ENCODE measurements at regions not wholly inside any gene's neighbourhood (a gene's known extent, or its start where the extent isn't known, plus 50 kb on each side); places are given as distances from the start of the nearest gene placed in this dataset.
"Not testable (repeated sequence)": the region's sequence is repeated elsewhere in the genome, so short reads cannot be mapped to it uniquely, and the experiment has no call there.

DNA sequence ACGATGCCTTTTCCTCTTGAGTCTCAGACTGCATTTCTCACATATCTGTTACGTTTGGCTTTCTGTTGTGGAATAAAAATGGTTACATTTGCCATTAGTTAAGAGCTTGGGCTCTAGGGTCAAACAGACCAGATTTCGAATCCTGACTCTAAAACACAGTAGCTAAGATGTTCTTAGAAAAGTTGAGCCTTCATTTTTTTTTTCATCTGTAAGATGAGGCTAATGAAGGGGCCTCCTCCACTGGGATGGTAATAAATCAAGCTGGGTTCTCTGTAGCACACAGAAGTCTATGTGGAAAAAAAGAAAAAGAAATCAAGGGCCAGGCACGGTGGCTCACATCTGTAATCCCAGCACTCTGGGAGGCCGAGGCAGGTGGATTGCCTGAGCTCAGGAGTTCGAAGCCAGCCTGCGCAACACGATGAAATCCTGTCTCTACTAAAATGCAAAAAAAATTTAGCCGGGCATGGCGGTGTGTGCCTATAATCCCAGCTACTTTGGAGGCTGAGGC is 49.9 kb upstream of the CAPRIN1 start:
- no peaks in the 10 kb centered on the region for H3K36me3 ChIP-seq (ENCODE audit: control insufficient read depth, insufficient read depth, low read length)

DNA sequence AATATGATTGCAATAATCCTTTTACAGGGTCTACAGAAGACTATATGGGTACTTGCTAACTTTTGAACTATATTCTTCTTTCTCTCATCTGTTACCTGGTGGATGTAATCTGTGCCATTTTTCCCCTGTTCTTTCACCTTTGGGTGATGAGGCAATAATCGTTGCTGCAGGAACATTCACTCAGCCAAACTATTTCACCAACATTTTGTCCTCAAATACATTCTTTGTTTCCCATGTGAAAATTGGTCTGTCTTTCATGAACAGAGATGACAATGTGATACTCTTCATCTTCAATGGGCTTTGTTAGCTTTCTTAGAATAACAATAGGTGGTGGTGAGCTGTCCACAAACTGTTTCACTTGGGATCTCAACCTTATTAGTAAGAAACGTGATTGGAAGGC is 52.1 kb upstream of the CAPRIN1 start:
- H3K9me3 ChIP-seq (ENCODE audit: control insufficient read depth, low read depth, low read length): no peaks in the 10 kb centered on the region
- no peak for DNase-seq
- no peaks in the 10 kb centered on the region for H3K27me3 ChIP-seq (ENCODE audit: control insufficient read depth, insufficient read depth, low read length)
- no peak overlapping the region for H3K4me3 ChIP-seq (ENCODE audit: low read length)
- H3K4me1 ChIP-seq (ENCODE audit: control insufficient read depth, insufficient read depth, low read length): peaks cover 14% of the 10 kb centered on the region
- no peak overlapping the region for H3K27ac ChIP-seq (ENCODE audit: low read length)
- H3K36me3 ChIP-seq (ENCODE audit: control insufficient read depth, insufficient read depth, low read length): no peaks in the 10 kb centered on the region
- WGBS (ENCODE audit: insufficient coverage, low lambda C conversion rate): 80% methylated on average over 1 of the region's 2 CpGs

More for the DNA sequence above, 49.9 kb upstream of the CAPRIN1 start:
- 73% methylated on average over 3 of the region's 10 CpGs for WGBS (ENCODE audit: insufficient coverage, low lambda C conversion rate)
- no peak for DNase-seq
- H3K4me3 ChIP-seq (ENCODE audit: low read length): no peak overlapping the region
- H3K4me1 ChIP-seq (ENCODE audit: control insufficient read depth, insufficient read depth, low read length): peaks cover 14% of the 10 kb centered on the region
- H3K27ac ChIP-seq (ENCODE audit: low read length): no peak overlapping the region
- no peaks in the 10 kb centered on the region for H3K9me3 ChIP-seq (ENCODE audit: control insufficient read depth, low read depth, low read length)
- H3K27me3 ChIP-seq (ENCODE audit: control insufficient read depth, insufficient read depth, low read length): no peaks in the 10 kb centered on the region

DNA sequence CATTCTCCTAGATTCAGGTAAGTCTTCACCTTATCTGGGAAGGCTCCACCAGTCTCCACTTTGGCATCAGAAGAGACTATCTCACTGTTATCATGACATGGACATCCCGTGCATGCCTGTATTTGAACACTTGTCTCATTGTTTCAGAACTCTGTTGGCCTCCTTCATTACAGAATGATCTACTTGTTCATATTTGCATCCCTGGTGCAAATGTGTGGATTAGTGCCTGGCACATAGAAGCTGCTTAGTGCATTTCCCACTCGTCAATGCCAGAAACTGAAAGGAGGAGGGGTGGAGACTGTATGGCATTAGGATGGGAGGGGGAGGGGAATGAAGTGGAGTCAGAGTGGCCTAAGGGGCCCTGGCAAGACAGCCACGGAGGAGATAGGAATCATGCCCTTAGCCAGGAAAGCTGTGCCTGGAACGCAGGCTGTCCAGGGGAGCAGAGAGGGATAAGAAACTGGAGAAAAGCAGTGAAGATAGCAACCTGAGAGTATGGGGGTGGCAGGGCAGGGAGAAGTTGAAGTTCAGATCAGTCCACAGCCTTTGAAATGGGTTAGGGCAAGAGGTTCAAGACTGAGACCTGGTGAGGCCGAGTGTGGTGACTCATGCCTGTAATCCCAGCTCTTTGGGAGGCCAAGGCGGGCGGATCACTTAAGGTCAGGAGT is 53.8 kb upstream of the CAPRIN1 start:
- Histone ChIP-seq H3K36me3 (ENCODE audit: control insufficient read depth, insufficient read depth, low read length) (no peaks in the 10 kb centered on the region), H3K4me1 (ENCODE audit: control insufficient read depth, insufficient read depth, low read length) (peaks cover 13% of the 10 kb centered on the region), H3K27ac (ENCODE audit: low read length) (no peak overlapping the region), H3K9me3 (ENCODE audit: control insufficient read depth, low read depth, low read length) (no peaks in the 10 kb centered on the region), H3K27me3 (ENCODE audit: control insufficient read depth, insufficient read depth, low read length) (no peaks in the 10 kb centered on the region), H3K4me3 (ENCODE audit: low read length) (no peak overlapping the region)
- DNase-seq: peak; percentile 5 to 55
- no CpG with 5 or more reads among the region's 7 CpGs for WGBS (ENCODE audit: insufficient coverage, low lambda C conversion rate)

DNA sequence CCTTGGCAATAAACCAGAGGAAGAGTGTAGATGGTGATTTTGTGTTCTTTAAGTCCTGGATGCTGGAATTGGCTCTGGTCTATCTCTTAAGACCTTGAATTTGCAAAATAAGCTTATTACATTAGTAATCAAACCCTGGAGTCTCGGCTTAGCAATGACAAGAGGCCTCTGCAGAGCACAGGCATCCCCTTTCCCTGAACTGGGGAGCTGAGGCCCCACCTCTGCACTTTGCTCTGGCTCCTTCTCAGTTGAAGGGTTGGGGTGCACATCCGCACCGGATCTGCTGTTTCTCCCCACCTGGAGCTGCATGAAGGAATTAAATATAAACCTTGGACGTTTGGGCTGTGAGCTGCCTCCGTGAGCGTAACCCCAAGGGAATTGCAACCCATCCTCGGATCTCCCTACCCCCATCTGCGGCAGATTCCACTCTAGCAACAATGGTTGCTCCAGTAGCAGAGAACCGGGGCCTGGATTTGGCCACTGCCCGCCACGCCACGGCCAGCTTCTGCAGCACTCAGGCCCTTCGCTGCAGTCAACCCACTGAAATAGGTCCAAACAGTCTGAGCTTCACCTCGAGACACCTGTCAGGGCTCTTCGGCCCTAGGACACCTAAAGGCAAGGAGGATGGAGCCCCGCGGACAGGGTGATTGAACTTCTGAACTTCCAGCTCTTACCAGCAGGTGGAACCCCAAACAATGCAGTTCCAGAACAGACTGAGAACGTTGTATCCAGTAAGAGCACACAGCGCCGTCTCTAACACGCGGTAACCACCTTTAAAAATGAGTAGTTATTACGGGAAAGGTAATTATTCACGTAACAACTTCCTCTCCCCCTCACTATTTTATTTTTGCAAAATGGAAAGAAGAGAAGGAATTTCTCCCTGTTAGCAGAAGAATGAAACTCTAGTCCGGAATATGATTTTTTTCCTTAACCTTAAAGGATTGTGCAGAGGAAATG is 54.8 kb upstream of the CAPRIN1 start:
- no peaks in the 10 kb centered on the region for H3K36me3 ChIP-seq (ENCODE audit: control insufficient read depth, insufficient read depth, low read length)
- H3K4me1 ChIP-seq (ENCODE audit: control insufficient read depth, insufficient read depth, low read length): peaks cover 13% of the 10 kb centered on the region
- H3K27me3 ChIP-seq (ENCODE audit: control insufficient read depth, insufficient read depth, low read length): no peaks in the 10 kb centered on the region
- WGBS (ENCODE audit: insufficient coverage, low lambda C conversion rate): 0% methylated on average over 6 of the region's 25 CpGs
- no peaks in the 10 kb centered on the region for H3K9me3 ChIP-seq (ENCODE audit: control insufficient read depth, low read depth, low read length)
- H3K4me3 ChIP-seq (ENCODE audit: low read length): peak overlapping the region; percentile 39
- no peak overlapping the region for H3K27ac ChIP-seq (ENCODE audit: low read length)
- DNase-seq: peak; percentile 59 to 84

DNA sequence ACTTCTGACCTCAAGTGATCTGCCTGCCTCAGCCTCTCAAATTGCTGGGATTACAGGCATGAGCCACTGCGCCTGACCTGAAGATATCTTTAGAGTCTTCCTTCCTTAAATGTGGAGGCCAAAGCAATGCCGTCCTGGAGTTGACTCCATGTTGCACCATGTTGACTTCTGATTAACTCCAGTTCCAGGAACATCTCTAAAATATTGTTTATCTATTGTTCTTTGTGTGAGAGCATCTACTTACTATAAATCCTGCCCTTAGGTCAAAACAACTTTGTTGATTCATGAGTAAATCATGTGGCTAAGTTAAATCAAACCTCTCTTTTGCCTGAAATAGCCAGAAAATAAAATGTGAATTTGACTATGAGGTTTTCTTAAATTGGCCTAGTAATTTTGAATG is 56.6 kb upstream of the CAPRIN1 start:
- Histone ChIP-seq H3K4me3 (ENCODE audit: low read length) (no peak overlapping the region), H3K36me3 (ENCODE audit: control insufficient read depth, insufficient read depth, low read length) (no peaks in the 10 kb centered on the region), H3K27ac (ENCODE audit: low read length) (no peak overlapping the region), H3K4me1 (ENCODE audit: control insufficient read depth, insufficient read depth, low read length) (peaks cover 13% of the 10 kb centered on the region), H3K9me3 (ENCODE audit: control insufficient read depth, low read depth, low read length) (no peaks in the 10 kb centered on the region), H3K27me3 (ENCODE audit: control insufficient read depth, insufficient read depth, low read length) (no peaks in the 10 kb centered on the region)
- DNase-seq: no peak
- WGBS (ENCODE audit: insufficient coverage, low lambda C conversion rate): no CpG with 5 or more reads among the region's 2 CpGs

DNA sequence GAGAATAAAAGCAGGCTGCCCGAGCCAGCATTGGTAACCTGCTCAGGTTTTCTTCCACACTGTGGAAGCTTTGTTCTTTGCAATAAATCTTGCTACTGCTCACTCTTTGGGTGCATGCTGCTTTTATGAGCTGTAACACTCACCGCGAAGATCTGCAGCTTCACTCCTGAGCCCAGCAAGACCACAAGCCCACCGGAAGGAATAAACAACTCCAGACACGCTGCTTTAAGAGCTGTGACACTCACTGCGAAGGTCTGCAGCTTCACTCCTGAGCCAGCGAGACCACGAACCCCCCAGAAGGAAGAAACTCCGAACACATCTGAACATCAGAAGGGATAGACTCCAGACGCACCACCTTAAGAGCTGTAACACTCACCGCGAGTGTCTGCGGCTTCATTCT is 60.4 kb upstream of the CAPRIN1 start:
- H3K4me3 ChIP-seq (ENCODE audit: low read length); H3K4me1 ChIP-seq (ENCODE audit: control insufficient read depth, insufficient read depth, low read length); H3K36me3 ChIP-seq (ENCODE audit: control insufficient read depth, insufficient read depth, low read length); H3K27ac ChIP-seq (ENCODE audit: low read length); H3K9me3 ChIP-seq (ENCODE audit: control insufficient read depth, low read depth, low read length); H3K27me3 ChIP-seq (ENCODE audit: control insufficient read depth, insufficient read depth, low read length): not testable (repeated sequence)
- peak in 1 of 2 donors; percentile 0 for DNase-seq
- 80% methylated on average over 2 of the region's 13 CpGs for WGBS (ENCODE audit: insufficient coverage, low lambda C conversion rate)

- DNase-seq; H3K9me3 ChIP-seq (ENCODE audit: control insufficient read depth, low read depth, low read length); H3K4me1 ChIP-seq (ENCODE audit: control insufficient read depth, insufficient read depth, low read length); H3K4me3 ChIP-seq (ENCODE audit: low read length); H3K36me3 ChIP-seq (ENCODE audit: control insufficient read depth, insufficient read depth, low read length); H3K27me3 ChIP-seq (ENCODE audit: control insufficient read depth, insufficient read depth, low read length); H3K27ac ChIP-seq (ENCODE audit: low read length): not testable (repeated sequence)
- no CpG with 5 or more reads among the region's 32 CpGs for WGBS (ENCODE audit: insufficient coverage, low lambda C conversion rate)
Measured at GRCh38 chr11:33990131-33990530, 61.4 kb upstream of the CAPRIN1 start.

DNA sequence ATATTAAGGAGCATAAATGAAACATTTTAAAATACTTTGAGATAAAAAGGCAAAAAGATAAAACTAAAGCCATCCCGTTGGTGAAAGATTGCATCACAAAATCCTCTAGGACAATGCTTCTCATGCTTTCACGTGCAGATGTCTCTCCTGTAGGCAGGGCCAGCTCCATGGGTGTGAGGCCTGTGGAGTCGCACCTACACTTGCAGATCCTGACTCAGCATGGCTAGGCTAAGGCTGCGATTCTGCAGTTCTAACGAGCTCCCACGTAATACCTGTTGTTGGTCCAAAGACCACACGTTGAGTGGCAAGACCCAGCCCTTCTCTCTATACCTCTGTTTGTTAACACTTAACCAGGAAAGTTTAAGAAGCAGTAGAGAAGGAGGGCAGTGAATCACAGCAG is 62.1 kb upstream of the CAPRIN1 start:
- no peak overlapping the region for H3K4me3 ChIP-seq (ENCODE audit: low read length)
- no peaks in the 10 kb centered on the region for H3K9me3 ChIP-seq (ENCODE audit: control insufficient read depth, low read depth, low read length)
- no peak for DNase-seq
- WGBS (ENCODE audit: insufficient coverage, low lambda C conversion rate): 100% methylated on average over 1 of the region's 7 CpGs
- H3K27me3 ChIP-seq (ENCODE audit: control insufficient read depth, insufficient read depth, low read length): no peaks in the 10 kb centered on the region
- no peak overlapping the region for H3K27ac ChIP-seq (ENCODE audit: low read length)
- H3K36me3 ChIP-seq (ENCODE audit: control insufficient read depth, insufficient read depth, low read length): no peaks in the 10 kb centered on the region
- H3K4me1 ChIP-seq (ENCODE audit: control insufficient read depth, insufficient read depth, low read length): no peaks in the 10 kb centered on the region

DNA sequence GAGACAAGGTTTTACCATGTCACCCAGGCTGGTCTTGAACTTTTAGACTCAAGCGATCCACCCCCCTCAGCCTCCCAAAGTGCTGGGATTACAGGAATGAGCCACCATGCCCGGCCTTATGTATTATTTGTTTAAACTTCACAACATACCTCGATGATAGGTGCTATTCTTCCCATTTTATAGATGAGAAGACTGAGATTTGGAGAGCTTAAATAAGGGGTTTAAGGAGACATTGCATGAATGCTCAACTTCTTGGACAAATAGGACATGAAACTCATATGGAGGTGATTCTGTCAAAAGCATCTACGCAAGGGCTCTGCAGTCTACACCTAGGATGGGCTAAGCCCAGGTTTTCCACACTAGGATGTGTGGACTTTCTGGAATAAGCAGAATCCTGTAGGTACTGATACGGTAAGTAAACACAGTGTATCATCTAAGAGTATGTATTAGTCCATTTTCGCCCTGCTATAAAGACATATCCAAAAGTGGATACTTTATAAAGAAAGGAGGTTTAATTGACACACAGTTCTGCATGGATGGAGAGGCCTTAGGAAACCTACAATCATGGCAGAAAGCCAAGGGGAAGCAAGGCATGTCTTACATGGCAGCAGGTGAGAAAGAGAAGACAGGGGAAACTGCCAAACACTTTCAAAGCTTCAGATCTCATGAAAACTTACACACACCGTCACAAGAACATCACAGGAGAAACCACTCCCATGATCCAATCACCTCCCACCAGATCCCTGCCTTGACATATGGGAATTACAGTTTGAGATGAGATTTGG is 62.8 kb upstream of the CAPRIN1 start:
- DNase-seq: no peak
- Histone ChIP-seq H3K4me1 (ENCODE audit: control insufficient read depth, insufficient read depth, low read length) (no peaks in the 10 kb centered on the region), H3K4me3 (ENCODE audit: low read length) (no peak overlapping the region), H3K36me3 (ENCODE audit: control insufficient read depth, insufficient read depth, low read length) (no peaks in the 10 kb centered on the region), H3K9me3 (ENCODE audit: control insufficient read depth, low read depth, low read length) (no peaks in the 10 kb centered on the region), H3K27ac (ENCODE audit: low read length) (no peak overlapping the region), H3K27me3 (ENCODE audit: control insufficient read depth, insufficient read depth, low read length) (no peaks in the 10 kb centered on the region)
- no CpG with 5 or more reads among the region's 7 CpGs for WGBS (ENCODE audit: insufficient coverage, low lambda C conversion rate)

GRCh38 chr11:33987975-33988580 is 63.5 kb upstream of the CAPRIN1 start:
- Histone ChIP-seq H3K36me3 (ENCODE audit: control insufficient read depth, insufficient read depth, low read length) (no peaks in the 10 kb centered on the region), H3K27me3 (ENCODE audit: control insufficient read depth, insufficient read depth, low read length) (no peaks in the 10 kb centered on the region), H3K4me3 (ENCODE audit: low read length) (no peak overlapping the region), H3K27ac (ENCODE audit: low read length) (no peak overlapping the region), H3K9me3 (ENCODE audit: control insufficient read depth, low read depth, low read length) (no peaks in the 10 kb centered on the region), H3K4me1 (ENCODE audit: control insufficient read depth, insufficient read depth, low read length) (no peaks in the 10 kb centered on the region)
- WGBS (ENCODE audit: insufficient coverage, low lambda C conversion rate): 0% methylated on average over 1 of the region's 12 CpGs
- peak; percentile 58 to 65 for DNase-seq

Measured in large intestine (tissue), 3 donors.